ENCODE measurements at regions not wholly inside any gene's neighbourhood (a gene's known extent, or its start where the extent isn't known, plus 50 kb on each side); places are given as distances from the start of the nearest gene placed in this dataset.

- CTCF ChIA-PET = no interaction called here
- Histone ChIP-seq H3K9me3 (replicated peaks; ENCODE audit: control insufficient read depth, insufficient read depth, low read length) (no peaks in the 10 kb centered on the region), H2AFZ (ENCODE audit: low read depth, low read length) (no peak overlapping the region), H4K20me1 (replicated peaks; ENCODE audit: control insufficient read depth, extremely low read depth, insufficient read depth, low read length) (no peaks in the 10 kb centered on the region), H3K27me3 (ENCODE audit: control insufficient read depth in 2 of 2, insufficient read depth in 2 of 2, low read length in 2 of 2) (peaks cover 0 to 4% of the 10 kb centered on the region in 2 experiments), H3K4me2 (ENCODE audit: insufficient read depth, low read length) (no peak overlapping the region), H3K36me3 (ENCODE audit: control insufficient read depth in 2 of 2, extremely low read depth in 1 of 2, insufficient read depth in 2 of 2, low read length in 2 of 2) (no peaks in the 10 kb centered on the region), H3K79me2 (ENCODE audit: control insufficient read depth, insufficient read depth, low read length) (no peaks in the 10 kb centered on the region), H3K9me1 (replicated peaks; ENCODE audit: control insufficient read depth, extremely low read depth, insufficient read depth, low read length) (no peaks in the 10 kb centered on the region), H3K9ac (replicated peaks; ENCODE audit: extremely low read depth, insufficient read depth, low read length) (no peak overlapping the region), H3K27ac (ENCODE audit: insufficient read depth, low read depth, low read length) (no peak overlapping the region), H3K4me3 (replicated peaks in 1 of 3; ENCODE audit: insufficient read depth in 1 of 3, low read depth in 1 of 3, low read length in 3 of 3) (no peak overlapping the region), H3K4me1 (ENCODE audit: control insufficient read depth, extremely low read depth, insufficient read depth, low read length) (no peaks in the 10 kb centered on the region)
- BruUV-seq (replicated peaks) = no TSS peak
- TF ChIP-seq GATA2 (IDR thresholded peaks at IDR 0.05; ENCODE audit: insufficient read depth, insufficient read length, low read depth, low read length) (no peak), POLR2AphosphoS5 (IDR thresholded peaks at IDR 0.05; ENCODE audit: insufficient read depth, low read depth, low read length) (no peak), EZH2 (IDR thresholded peaks at IDR 0.05; ENCODE audit: borderline replicate concordance, low read depth, low read length, severe bottlenecking) (no peak), MYC (IDR thresholded peaks at IDR 0.05; ENCODE audit: low read depth, low read length) (no peak), MAX (IDR thresholded peaks at IDR 0.05; ENCODE audit: insufficient read depth, insufficient read length) (no peak), FOS (IDR thresholded peaks at IDR 0.05; ENCODE audit: borderline replicate concordance, insufficient read depth, low read length) (no peak), POLR2A (IDR thresholded peaks at IDR 0.05; ENCODE audit: low read depth, low read length) (no peak), JUN (IDR thresholded peaks at IDR 0.05; ENCODE audit: borderline replicate concordance, insufficient read depth, insufficient read length, low read depth) (no peak)
- TF ChIP-seq, protein P1, sequence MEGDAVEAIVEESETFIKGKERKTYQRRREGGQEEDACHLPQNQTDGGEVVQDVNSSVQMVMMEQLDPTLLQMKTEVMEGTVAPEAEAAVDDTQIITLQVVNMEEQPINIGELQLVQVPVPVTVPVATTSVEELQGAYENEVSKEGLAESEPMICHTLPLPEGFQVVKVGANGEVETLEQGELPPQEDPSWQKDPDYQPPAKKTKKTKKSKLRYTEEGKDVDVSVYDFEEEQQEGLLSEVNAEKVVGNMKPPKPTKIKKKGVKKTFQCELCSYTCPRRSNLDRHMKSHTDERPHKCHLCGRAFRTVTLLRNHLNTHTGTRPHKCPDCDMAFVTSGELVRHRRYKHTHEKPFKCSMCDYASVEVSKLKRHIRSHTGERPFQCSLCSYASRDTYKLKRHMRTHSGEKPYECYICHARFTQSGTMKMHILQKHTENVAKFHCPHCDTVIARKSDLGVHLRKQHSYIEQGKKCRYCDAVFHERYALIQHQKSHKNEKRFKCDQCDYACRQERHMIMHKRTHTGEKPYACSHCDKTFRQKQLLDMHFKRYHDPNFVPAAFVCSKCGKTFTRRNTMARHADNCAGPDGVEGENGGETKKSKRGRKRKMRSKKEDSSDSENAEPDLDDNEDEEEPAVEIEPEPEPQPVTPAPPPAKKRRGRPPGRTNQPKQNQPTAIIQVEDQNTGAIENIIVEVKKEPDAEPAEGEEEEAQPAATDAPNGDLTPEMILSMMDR (IDR thresholded peaks at IDR 0.05; ENCODE audit: extremely low read depth in 1 of 2, insufficient read depth in 1 of 2, low read depth in 1 of 2, low read length in 2 of 2) = no peak
- no peak for DNase-seq (ENCODE audit: low read depth, low spot score)
- dilution Hi-C loops (cut with MboI; ENCODE audit: extremely low pct_ligation_motif_present, low sequenced_read_pairs) (no loop called here), intact Hi-C loops (cut with micrococcal nuclease) (no loop called here)
- FAIRE-seq = no peak
- POLR2A ChIA-PET = no interaction called here
These were observed 62.8 kb upstream of the NKX1-1 start for GRCh38 chr4:1469043-1469442.

Data from endothelial cell of umbilical vein (primary cell).